ENCODE measurements at regions not wholly inside any gene's neighbourhood (a gene's known extent, or its start where the extent isn't known, plus 50 kb on each side); places are given as distances from the start of the nearest gene placed in this dataset.

DNA sequence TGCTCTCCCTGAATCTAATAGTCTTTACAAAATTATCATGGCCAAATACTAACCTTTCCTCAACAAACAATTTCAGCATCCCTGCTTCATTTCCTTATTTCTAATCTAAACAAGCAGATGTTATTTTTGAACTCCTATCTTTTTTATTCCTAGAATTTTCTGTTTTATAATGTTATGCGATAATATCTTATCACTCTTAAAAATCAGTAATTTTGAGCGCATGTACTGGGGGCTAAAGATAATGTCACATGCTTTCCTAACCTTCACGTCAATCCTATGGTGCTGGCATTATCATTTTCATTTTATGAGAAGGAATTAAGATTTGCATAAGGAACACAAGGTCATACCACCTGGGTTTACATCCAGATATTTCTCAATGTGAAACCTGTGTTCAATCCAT, 648.0 kb downstream of the BRINP1 start:
- H3K27ac ChIP-seq (ENCODE audit: low read depth, low read length), result no peak overlapping the region
- no peaks in the 10 kb centered on the region for H3K36me3 ChIP-seq (ENCODE audit: control insufficient read depth in 3 of 3, insufficient read depth in 3 of 3, low read length in 3 of 3)
- H3K9ac ChIP-seq (ENCODE audit: low read depth in 1 of 3, low read length in 3 of 3), result no peak overlapping the region
- no peaks in the 10 kb centered on the region for H3K4me1 ChIP-seq (ENCODE audit: control insufficient read depth in 3 of 3, insufficient read depth in 3 of 3, low read length in 3 of 3)
- no peaks in the 10 kb centered on the region for H3K9me3 ChIP-seq (ENCODE audit: control insufficient read depth in 3 of 3, low read length in 3 of 3)
- H3K27me3 ChIP-seq (ENCODE audit: control insufficient read depth in 3 of 3, insufficient read depth in 3 of 3, low read length in 3 of 3), result no peaks in the 10 kb centered on the region
- no peak overlapping the region for H3K4me3 ChIP-seq (ENCODE audit: low read length in 3 of 3)

DNA sequence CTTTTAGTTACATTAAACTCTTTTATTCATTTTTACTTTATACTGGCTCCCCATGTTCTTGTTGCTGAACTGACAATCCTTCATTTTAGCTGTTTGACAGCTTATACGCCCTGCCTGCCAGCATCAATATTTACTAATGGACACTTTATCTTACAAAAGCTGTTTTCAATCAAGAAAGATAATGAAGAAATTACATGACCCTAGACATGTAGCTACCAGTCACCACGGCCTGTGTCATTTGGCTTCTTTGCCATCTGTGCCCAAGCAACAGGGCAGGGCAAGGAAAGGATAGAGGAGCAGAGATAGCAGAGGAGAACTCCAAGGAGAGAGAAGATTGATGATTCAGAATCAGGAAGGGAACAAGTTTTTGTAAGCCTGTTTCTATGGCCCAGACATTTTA, 647.3 kb downstream of the BRINP1 start:
- Histone ChIP-seq H3K4me1 (ENCODE audit: control insufficient read depth in 3 of 3, insufficient read depth in 3 of 3, low read length in 3 of 3) (no peaks in the 10 kb centered on the region), H3K36me3 (ENCODE audit: control insufficient read depth in 3 of 3, insufficient read depth in 3 of 3, low read length in 3 of 3) (no peaks in the 10 kb centered on the region), H3K9ac (ENCODE audit: low read depth in 1 of 3, low read length in 3 of 3) (no peak overlapping the region), H3K4me3 (ENCODE audit: low read length in 3 of 3) (no peak overlapping the region), H3K9me3 (ENCODE audit: control insufficient read depth in 3 of 3, low read length in 3 of 3) (no peaks in the 10 kb centered on the region), H3K27ac (ENCODE audit: low read depth, low read length) (no peak overlapping the region), H3K27me3 (ENCODE audit: control insufficient read depth in 3 of 3, insufficient read depth in 3 of 3, low read length in 3 of 3) (no peaks in the 10 kb centered on the region)

DNA sequence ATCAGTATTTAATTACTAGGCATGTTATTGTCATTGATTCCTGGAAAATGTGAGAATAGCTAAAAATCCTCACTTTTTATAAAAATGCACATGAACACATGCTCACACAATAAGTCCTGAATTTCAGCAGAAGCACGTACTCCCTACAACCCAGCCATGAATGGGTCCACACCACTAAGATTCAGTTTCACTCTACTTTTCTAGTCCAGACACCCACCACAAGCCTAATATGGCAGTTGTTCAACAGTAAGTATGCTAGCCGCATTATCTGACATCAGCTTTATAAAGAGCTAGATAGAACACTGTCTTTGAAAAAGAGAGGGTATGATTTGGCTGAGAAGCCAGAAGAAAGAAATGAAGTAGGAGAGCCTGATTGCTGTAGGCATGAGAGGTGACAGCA, 639.3 kb downstream of the BRINP1 start:
- Histone ChIP-seq H3K9ac (ENCODE audit: low read depth in 1 of 3, low read length in 3 of 3) (no peak overlapping the region), H3K9me3 (ENCODE audit: control insufficient read depth in 3 of 3, low read length in 3 of 3) (no peaks in the 10 kb centered on the region)

DNA sequence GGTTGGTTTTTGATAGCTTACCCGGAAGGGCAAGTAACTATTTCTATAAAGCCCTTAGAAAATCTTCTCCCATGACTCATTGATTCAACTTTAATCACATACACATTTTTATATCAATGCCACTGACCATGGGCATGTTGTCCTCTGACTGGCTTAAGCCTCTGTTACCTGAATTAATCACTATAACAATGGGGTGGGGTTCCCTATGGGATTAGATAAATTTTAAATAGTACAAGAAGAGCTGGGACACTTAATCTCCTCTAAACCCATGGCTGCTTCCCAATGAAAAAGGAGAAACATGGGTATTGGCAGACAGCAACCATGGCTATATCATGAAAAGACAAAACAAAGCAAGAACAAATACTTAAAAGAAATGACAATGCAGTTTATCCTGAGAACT, 636.2 kb downstream of the BRINP1 start:
- Histone ChIP-seq H3K4me1 (ENCODE audit: control insufficient read depth in 3 of 3, insufficient read depth in 3 of 3, low read length in 3 of 3) (no peaks in the 10 kb centered on the region), H3K27ac (ENCODE audit: low read depth, low read length) (no peak overlapping the region), H3K27me3 (ENCODE audit: control insufficient read depth in 3 of 3, insufficient read depth in 3 of 3, low read length in 3 of 3) (no peaks in the 10 kb centered on the region), H3K9ac (ENCODE audit: low read depth in 1 of 3, low read length in 3 of 3) (no peak overlapping the region), H3K9me3 (ENCODE audit: control insufficient read depth in 3 of 3, low read length in 3 of 3) (peaks cover 3 to 4% (median 4%) of the 10 kb centered on the region in 3 donors), H3K4me3 (ENCODE audit: low read length in 3 of 3) (no peak overlapping the region), H3K36me3 (ENCODE audit: control insufficient read depth in 3 of 3, insufficient read depth in 3 of 3, low read length in 3 of 3) (no peaks in the 10 kb centered on the region)

More for the DNA sequence above, 639.3 kb downstream of the BRINP1 start:
- Histone ChIP-seq H3K4me3 (ENCODE audit: low read length in 3 of 3) (no peak overlapping the region), H3K4me1 (ENCODE audit: control insufficient read depth in 3 of 3, insufficient read depth in 3 of 3, low read length in 3 of 3) (no peaks in the 10 kb centered on the region), H3K27ac (ENCODE audit: low read depth, low read length) (no peak overlapping the region), H3K36me3 (ENCODE audit: control insufficient read depth in 3 of 3, insufficient read depth in 3 of 3, low read length in 3 of 3) (no peaks in the 10 kb centered on the region), H3K27me3 (ENCODE audit: control insufficient read depth in 3 of 3, insufficient read depth in 3 of 3, low read length in 3 of 3) (no peaks in the 10 kb centered on the region)

DNA sequence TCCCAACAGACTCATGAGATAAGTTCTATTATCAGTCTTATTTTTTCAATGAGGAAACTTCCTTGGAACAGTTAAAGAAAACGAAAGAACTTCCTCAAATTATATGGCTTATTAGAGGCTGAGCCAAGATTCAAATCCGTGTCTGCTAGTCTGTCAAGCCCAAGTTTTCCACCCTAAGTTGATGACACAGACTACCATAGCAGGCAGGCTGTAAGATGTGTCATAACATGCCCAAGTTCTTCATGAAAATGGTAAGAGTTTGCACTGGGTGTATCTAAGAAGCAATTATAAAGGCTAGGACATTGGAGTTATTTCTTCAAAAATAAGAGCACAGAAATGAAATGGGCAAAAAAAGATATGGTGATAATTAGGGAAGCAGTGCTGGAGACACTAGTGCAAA, 634.5 kb downstream of the BRINP1 start:
- peaks cover 3 to 4% (median 4%) of the 10 kb centered on the region in 3 donors for H3K9me3 ChIP-seq (ENCODE audit: control insufficient read depth in 3 of 3, low read length in 3 of 3)
- H3K27me3 ChIP-seq (ENCODE audit: control insufficient read depth in 3 of 3, insufficient read depth in 3 of 3, low read length in 3 of 3), result no peaks in the 10 kb centered on the region
- H3K36me3 ChIP-seq (ENCODE audit: control insufficient read depth in 3 of 3, insufficient read depth in 3 of 3, low read length in 3 of 3), result no peaks in the 10 kb centered on the region
- no peak overlapping the region for H3K9ac ChIP-seq (ENCODE audit: low read depth in 1 of 3, low read length in 3 of 3)
- no peak overlapping the region for H3K4me3 ChIP-seq (ENCODE audit: low read length in 3 of 3)
- H3K27ac ChIP-seq (ENCODE audit: low read depth, low read length), result no peak overlapping the region
- no peaks in the 10 kb centered on the region for H3K4me1 ChIP-seq (ENCODE audit: control insufficient read depth in 3 of 3, insufficient read depth in 3 of 3, low read length in 3 of 3)

DNA sequence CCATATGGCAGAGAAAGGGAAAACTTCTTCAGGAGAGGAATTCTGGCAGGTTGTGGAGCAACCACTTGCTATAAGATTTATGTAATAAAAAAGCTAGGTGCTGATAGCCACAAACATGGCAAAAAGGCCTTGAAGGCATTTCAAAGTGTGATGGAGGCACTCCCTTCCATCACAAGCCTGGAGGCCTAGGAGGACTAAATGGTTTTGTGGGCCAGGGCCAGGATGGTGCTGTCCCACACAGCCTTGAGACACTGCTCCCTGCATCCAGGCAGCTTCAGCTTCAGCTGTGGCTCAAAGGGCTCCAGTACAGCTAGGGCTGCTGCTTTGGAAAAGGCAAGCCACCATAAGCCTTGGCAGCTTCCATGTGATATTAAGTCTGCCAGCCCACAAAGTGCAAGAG, 632.8 kb downstream of the BRINP1 start:
- no peaks in the 10 kb centered on the region for H3K4me1 ChIP-seq (ENCODE audit: control insufficient read depth in 3 of 3, insufficient read depth in 3 of 3, low read length in 3 of 3)
- no peak overlapping the region for H3K4me3 ChIP-seq (ENCODE audit: low read length in 3 of 3)
- no peaks in the 10 kb centered on the region for H3K36me3 ChIP-seq (ENCODE audit: control insufficient read depth in 3 of 3, insufficient read depth in 3 of 3, low read length in 3 of 3)
- no peaks in the 10 kb centered on the region for H3K27me3 ChIP-seq (ENCODE audit: control insufficient read depth in 3 of 3, insufficient read depth in 3 of 3, low read length in 3 of 3)
- no peak overlapping the region for H3K27ac ChIP-seq (ENCODE audit: low read depth, low read length)
- H3K9me3 ChIP-seq (ENCODE audit: control insufficient read depth in 3 of 3, low read length in 3 of 3), result peaks cover 3 to 4% (median 4%) of the 10 kb centered on the region in 3 donors
- H3K9ac ChIP-seq (ENCODE audit: low read depth in 1 of 3, low read length in 3 of 3), result no peak overlapping the region

DNA sequence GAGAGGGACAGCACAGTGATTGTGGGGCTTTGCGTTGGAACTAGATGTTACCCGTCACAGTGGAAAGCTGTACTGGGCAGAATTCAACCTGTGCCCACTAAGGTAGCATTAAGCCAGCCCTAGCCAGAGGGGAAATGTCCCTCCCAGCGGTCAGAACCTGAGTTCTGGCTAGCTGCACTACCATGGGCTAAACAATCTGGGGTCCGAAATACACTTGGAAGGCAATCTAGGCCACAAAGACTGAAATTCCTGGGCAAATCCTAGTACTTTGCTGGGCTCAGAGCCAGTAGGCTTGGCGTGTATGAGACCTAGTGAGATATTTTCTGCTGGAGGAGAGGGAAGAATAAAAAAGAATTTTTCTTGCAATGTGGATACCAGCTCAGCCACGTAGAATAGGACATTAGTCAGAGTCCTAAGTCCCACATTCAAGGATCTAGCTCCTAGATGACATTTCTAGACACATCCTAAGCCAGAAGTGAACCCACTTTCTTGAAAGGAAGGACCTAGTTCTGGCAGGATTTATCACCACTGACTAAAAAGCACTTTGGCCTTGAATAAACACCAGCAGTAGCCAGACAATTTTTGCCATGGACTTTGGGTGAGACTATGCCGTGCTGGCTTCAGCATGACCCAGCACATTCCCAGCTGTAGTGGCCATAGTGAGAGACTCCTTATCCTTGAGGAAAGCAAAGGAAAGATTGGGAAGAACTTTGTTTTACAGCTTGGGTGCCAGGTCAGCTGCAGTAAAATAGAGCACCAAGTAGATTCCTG, 618.0 kb downstream of the BRINP1 start:
- H3K9me3 ChIP-seq (ENCODE audit: control insufficient read depth in 3 of 3, low read length in 3 of 3), result no peaks in the 10 kb centered on the region
- no peak overlapping the region for H3K27ac ChIP-seq (ENCODE audit: low read depth, low read length)
- no peaks in the 10 kb centered on the region for H3K27me3 ChIP-seq (ENCODE audit: control insufficient read depth in 3 of 3, insufficient read depth in 3 of 3, low read length in 3 of 3)
- no peaks in the 10 kb centered on the region for H3K4me1 ChIP-seq (ENCODE audit: control insufficient read depth in 3 of 3, insufficient read depth in 3 of 3, low read length in 3 of 3)
- no peaks in the 10 kb centered on the region for H3K36me3 ChIP-seq (ENCODE audit: control insufficient read depth in 3 of 3, insufficient read depth in 3 of 3, low read length in 3 of 3)
- H3K4me3 ChIP-seq (ENCODE audit: low read length in 3 of 3), result no peak overlapping the region
- H3K9ac ChIP-seq (ENCODE audit: low read depth in 1 of 3, low read length in 3 of 3), result no peak overlapping the region

DNA sequence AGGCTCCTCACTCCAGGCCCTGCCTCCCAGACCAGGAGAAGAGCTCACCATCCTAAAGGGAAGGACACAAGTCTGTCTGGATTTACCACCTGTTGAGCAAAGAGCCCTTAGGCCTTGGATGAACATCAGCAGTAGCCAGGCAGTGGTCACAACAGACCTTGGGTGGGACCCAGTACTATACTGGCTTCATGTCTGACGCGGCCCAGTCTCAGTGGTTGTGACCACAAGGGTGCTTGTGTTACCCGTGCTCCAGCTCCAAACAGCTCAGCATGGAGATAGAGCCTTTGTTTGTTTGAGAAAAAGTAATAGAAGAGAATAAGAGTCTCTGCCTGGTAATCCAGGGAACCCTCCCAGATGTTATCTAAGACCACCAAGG, 617.4 kb downstream of the BRINP1 start:
- Histone ChIP-seq H3K27me3 (ENCODE audit: control insufficient read depth in 3 of 3, insufficient read depth in 3 of 3, low read length in 3 of 3) (no peaks in the 10 kb centered on the region), H3K9ac (ENCODE audit: low read depth in 1 of 3, low read length in 3 of 3) (no peak overlapping the region)

DNA sequence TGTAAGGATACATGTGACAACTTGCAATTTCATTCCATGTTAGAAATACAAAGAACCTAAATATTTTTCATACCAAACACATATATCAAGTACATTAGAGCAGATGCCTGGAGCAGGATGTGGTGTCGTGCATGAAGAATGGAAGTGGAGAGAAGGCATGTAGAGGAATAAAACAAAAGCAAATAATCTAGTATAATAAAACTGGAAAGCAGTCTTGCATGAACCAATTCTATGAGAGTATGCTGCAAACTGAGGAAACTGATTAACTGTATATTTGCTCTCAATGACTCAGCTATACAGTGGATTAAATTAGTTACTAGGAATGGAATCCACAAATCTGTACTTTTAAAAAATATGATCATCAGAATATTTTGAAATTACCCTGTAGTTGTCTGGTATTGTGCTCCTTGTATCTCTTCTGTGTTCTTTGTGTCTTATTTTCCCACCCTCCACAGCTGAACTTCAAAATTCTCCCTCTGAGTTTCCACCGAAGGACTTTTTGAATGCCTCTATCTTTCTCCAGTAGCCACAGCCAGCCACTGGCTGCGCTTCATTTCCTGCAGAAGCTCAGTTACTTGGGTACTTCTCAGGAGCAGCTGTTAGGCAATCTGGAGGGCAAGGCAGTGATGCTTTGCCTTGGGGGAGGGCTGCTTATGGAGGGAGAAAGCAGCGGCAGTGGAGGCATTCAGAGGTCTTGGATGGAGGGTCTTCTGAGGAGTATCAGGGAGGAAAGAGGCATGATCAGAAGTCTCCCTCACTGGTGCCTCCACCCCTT, 608.0 kb downstream of the BRINP1 start:
- no peak overlapping the region for H3K9ac ChIP-seq (ENCODE audit: low read depth in 1 of 3, low read length in 3 of 3)
- H3K4me1 ChIP-seq (ENCODE audit: control insufficient read depth in 3 of 3, insufficient read depth in 3 of 3, low read length in 3 of 3), result no peaks in the 10 kb centered on the region
- no peak overlapping the region for H3K4me3 ChIP-seq (ENCODE audit: low read length in 3 of 3)
- no peaks in the 10 kb centered on the region for H3K36me3 ChIP-seq (ENCODE audit: control insufficient read depth in 3 of 3, insufficient read depth in 3 of 3, low read length in 3 of 3)
- no peak overlapping the region for H3K27ac ChIP-seq (ENCODE audit: low read depth, low read length)
- no peaks in the 10 kb centered on the region for H3K27me3 ChIP-seq (ENCODE audit: control insufficient read depth in 3 of 3, insufficient read depth in 3 of 3, low read length in 3 of 3)
- H3K9me3 ChIP-seq (ENCODE audit: control insufficient read depth in 3 of 3, low read length in 3 of 3), result peaks cover 0 to 4% (median 3%) of the 10 kb centered on the region in 3 donors

More for the DNA sequence above, 617.4 kb downstream of the BRINP1 start:
- Histone ChIP-seq H3K4me3 (ENCODE audit: low read length in 3 of 3) (no peak overlapping the region), H3K27ac (ENCODE audit: low read depth, low read length) (no peak overlapping the region), H3K36me3 (ENCODE audit: control insufficient read depth in 3 of 3, insufficient read depth in 3 of 3, low read length in 3 of 3) (no peaks in the 10 kb centered on the region), H3K4me1 (ENCODE audit: control insufficient read depth in 3 of 3, insufficient read depth in 3 of 3, low read length in 3 of 3) (no peaks in the 10 kb centered on the region), H3K9me3 (ENCODE audit: control insufficient read depth in 3 of 3, low read length in 3 of 3) (no peaks in the 10 kb centered on the region)

DNA sequence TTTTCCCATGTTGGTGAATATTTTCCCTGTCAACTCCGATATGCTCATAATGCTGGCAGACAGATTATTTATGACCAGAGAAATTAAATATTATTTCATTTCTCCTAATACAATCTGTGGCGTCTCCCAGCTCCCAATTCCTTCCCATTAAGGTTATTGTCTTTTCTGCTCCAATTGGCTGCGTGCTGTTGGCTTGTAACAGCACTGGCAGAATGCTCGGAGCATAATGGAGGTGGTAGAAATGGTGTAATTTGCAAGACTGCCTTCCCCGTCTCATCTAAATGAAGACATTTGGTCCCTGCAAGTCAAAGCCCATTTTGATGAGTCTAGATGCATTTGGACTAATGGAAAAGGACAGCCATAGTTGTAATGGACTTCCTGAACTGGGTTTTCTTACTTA, 601.7 kb downstream of the BRINP1 start:
- H3K9me3 ChIP-seq (ENCODE audit: control insufficient read depth in 3 of 3, low read length in 3 of 3), result no peaks in the 10 kb centered on the region
- no peaks in the 10 kb centered on the region for H3K36me3 ChIP-seq (ENCODE audit: control insufficient read depth in 3 of 3, insufficient read depth in 3 of 3, low read length in 3 of 3)
- H3K4me3 ChIP-seq (ENCODE audit: low read length in 3 of 3), result no peak overlapping the region
- no peaks in the 10 kb centered on the region for H3K4me1 ChIP-seq (ENCODE audit: control insufficient read depth in 3 of 3, insufficient read depth in 3 of 3, low read length in 3 of 3)
- no peak overlapping the region for H3K27ac ChIP-seq (ENCODE audit: low read depth, low read length)
- H3K9ac ChIP-seq (ENCODE audit: low read depth in 1 of 3, low read length in 3 of 3), result no peak overlapping the region
- H3K27me3 ChIP-seq (ENCODE audit: control insufficient read depth in 3 of 3, insufficient read depth in 3 of 3, low read length in 3 of 3), result no peaks in the 10 kb centered on the region
